ENCODE measurements at regions not wholly inside any gene's neighbourhood (a gene's known extent, or its start where the extent isn't known, plus 50 kb on each side); places are given as distances from the start of the nearest gene placed in this dataset.
"Not testable (repeated sequence)": the region's sequence is repeated elsewhere in the genome, so short reads cannot be mapped to it uniquely, and the experiment has no call there.

DNA sequence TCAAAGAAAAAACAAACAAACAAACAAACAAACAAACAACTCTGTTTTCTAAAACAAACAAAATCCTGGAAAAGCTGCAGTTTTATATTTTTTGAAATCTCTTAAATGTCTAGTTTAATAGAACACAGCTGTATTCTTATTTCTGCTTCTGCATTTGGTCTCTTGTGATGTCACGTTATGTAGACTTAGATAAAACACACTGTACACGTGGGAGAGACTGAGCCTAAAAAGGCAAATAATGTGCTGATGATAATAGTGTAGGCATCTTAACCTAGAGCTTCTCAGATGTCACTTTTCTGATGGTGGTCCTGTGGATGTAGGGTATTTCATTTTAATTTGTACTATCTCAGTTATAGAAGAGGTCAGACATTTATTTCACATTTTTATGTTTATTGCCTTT is 261.7 kb downstream of the UTRN start:
- no peak for DNase-seq

DNA sequence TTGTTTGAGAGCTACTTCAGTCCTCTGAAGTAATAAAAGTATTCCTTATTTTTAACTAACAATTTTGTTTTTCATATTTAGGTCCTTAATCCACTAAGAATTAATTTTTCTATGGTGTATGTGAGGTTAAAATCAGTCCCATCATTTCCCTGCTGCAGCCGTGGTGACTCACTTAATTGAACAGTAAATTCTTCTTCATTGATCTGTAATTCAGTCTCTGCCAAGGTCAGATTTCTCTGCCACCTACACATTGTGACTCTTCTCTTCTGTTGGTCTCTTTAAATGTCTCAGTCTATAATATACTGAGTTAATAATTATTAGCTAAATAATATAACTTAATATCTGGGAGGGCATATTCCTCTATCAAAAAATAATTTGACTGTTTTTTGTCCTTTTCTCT is 262.3 kb downstream of the UTRN start:
- no peak for DNase-seq

GRCh38 chr6:144548536-144548935 is 263.4 kb downstream of the UTRN start:
- DNase-seq: no peak

DNA sequence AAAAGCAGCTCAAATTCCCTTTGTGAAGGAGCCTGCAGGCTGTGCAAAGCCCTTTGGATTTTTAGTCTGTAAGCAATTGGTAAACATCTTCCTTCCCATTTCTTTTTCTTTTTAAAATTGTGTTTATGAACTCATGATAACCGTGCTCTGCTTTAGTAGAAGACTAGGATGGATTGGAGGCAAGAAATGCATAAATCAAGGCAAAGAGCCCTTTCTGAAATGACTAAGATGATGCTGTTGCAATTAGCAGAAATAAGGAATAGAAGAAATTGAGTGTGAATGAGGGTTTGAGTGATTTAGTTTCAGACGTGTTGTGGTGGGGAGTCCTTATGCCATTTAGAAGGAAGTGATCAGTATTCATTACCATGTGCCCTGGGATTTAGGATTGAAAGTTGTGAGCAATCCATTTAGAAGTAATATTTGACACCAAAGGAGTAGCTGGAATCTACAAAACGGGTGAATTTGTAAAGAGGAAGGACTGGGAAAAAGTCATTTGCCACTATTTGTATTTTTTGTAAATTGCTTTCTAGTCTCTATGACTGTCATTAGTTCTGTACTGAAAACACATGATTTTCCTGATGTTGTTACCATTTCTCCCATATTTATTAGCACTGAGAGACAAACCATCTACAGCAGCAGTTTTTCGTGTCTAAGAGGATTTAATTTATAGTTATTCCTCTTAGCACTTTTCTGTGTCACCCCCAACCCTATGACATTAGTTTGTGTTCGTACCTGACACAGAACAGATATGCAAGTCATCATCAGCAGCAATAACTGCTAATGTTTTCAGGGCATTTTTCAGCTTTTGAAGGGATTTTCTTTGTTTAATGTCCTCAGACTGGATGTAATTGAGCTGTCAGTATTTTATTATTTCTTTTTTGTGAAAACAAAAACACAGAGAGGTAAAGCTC is 265.0 kb downstream of the UTRN start:
- no peak for DNase-seq

DNA sequence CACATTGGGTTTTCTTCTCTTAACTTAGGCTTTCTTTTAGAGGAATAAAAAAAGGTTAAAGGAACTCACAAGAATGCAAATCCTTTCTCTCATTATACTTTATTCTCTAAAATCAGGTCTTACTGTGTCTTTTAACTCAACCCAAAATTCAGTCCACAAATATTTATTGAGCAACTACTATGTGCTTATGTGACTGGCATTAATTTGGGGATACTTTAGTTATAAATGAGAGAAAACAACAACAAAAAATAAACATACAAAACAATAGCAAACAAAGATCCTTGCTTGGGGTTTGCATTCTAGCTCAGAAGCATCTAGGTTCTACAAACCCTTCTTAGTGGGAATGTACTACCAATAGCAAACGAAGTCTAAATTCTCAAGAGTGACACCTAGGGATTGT is 266.2 kb downstream of the UTRN start:
- DNase-seq: no peak

DNA sequence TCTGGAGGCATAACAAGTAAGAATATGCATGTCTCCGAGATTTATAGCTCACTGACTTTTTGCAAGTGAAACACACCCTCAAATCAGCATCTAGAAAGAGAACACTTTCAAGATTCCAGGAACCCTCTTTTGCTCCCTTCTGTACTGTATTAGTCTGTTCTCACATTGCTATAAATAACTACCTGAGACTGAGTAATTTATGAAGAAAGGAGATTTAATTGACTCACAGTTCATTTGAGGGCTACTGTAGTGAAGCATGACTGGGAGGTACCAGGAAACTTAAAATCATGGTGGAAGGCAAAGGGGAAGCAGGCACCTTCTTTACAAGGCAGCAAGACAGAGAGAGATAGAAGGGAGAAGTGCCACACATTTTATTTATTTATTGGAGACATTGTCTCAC is 269.9 kb downstream of the UTRN start:
- no peak for DNase-seq

DNA sequence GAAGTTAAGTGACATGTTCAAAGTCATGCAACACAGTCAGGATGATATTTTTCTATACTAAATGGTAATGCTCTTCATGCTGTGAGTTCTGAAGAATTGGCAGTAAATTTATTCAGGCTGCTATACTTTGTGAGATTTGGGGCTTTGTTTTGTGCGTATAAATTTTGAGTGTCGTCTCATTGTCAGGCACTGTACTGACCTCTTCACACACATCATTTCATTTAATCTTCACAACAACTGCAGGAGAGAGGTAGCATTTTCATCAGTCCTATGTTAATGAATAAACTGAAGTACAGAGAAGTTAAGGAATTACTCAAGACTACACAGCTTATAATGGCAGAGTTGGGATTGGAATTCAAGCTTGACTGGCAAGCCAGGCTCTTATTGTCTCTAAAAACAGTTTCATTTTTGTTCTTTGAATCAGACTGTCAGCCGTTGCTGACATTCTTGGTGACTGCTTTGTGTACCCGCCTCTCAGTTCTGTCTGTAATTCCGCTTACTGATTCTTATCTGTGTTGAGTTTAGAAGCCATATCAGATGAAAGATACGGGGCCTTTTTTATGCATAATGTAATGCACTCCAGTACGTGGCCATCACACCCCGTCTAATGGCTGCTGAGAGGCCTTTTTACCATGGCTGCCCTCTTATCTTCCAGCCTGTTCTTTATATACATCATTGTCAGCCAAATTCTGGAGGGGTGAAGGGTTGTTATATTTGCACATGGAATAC is 274.9 kb downstream of the UTRN start:
- DNase-seq: no peak

GRCh38 chr6:144561455-144562043 is 276.4 kb downstream of the UTRN start:
- no peak for DNase-seq

DNA sequence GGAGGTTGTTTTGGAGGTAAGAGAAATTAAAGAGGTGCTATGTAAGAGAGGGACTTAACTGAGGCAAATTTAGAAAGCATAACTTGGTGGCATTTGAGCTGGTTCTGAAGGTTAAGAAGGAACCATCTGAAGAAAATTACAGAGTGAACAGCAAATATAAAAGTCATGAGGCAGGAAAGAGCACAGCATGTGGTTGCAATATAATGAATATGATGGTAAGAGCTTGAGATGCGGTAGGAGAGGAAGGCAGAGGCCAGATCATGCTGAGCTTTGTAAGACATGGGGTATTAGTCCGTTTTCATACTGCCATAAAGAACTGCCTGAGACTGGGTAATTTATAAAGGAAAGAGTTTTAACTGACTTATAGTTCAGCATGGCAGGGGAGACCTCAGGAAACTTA is 279.1 kb downstream of the UTRN start:
- no peak for DNase-seq

DNA sequence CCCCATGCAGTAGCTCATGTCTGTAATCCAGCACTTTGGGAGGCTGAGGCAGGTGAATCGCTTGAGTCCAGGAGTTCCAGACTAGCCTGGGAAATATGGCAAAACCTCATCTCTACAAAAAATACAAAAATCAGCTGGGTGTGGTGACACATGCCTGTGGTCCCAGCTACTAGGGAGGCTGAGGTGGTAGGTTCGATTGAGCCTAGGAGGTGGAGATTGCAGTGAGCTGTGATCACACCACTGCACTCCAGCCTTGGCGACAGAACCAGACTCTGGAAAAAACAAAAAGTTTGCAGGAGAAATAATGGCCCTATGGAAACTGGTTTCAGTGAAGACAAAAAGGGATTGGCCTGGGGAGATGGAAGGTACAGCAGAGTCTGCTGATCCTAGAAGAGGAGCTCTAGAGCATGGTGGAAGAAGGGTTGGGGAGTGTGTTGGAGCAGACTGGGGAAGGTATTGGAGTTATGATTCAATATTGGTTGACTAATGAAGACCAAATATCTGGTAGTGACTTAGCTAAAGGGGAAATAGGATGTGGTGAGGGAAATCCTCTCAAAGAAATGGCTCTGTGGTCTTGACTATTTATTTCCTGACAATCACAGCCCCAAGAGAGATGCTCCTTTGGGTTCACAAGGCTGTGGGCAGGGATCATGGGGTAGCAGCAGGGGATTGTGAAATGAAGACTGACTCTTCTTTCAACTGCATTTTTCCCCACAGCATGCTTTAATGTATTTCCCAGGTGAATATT is 281.9 kb downstream of the UTRN start:
- peak; percentile 79 to 86 for DNase-seq

- no peak for DNase-seq
Measured at GRCh38 chr6:144568241-144568640, 283.1 kb downstream of the UTRN start.

GRCh38 chr6:144572541-144572940 is 287.4 kb downstream of the UTRN start:
- DNase-seq: not testable (repeated sequence)

DNA sequence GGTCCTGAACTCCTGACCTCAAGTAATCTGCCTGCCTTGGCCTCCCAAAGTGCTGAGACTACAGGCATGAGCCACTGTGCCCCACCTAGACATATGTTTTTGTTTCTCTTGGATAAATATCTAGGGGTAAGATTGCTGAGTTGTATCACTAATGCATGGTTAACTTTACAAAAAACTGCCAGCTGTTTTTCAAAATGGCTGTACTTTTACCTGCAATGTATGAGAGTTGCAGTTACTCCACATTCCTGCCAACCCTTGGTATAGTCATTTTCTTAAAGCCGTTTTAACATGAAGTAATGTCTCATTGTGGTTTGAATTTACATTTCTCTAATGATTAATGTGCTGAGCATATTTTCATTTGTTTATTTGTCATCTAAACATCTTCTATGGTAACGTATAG is 289.7 kb downstream of the UTRN start:
- no peak for DNase-seq

DNA sequence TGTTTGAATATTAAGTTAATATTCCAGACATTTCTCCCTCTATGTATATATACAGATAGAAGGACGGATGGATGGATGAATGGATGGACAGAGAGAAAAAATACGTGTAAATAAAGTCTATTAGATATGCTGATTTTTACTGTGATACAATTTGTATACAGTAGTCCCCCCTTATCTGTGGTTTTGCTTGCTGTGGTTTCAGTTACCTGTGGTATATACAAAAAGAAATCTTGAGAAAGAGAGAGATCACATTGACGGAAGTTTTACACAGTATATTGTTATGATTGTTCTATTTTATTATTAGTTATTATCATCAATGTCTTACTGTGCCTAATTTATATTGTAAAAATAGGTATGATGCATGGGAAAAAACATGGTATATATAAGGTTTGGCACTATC is 290.2 kb downstream of the UTRN start:
- no peak for DNase-seq

- DNase-seq: no peak
Measured at GRCh38 chr6:144576871-144577270, 291.7 kb downstream of the UTRN start.

GRCh38 chr6:144578385-144579350 is 293.5 kb downstream of the UTRN start:
- DNase-seq: no peak

DNA sequence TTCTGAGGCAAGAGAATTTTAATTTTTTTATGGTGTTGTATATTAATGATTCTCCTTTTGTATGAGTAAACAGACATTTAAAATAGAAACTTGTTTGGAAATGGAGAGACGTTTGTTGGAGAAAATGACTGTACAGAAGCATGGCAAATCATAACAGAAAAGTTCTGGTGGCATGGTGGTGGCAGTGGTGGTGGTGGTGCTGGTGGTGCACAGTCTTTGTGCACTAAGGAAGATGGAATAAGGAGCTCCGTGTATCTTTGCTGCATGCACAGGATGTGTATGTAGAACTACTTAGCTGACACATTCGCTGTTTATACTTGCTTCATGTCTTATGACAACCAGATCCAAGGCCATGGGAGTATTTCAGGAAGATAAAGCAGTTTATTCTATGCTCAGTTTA is 294.9 kb downstream of the UTRN start:
- DNase-seq: no peak

DNA sequence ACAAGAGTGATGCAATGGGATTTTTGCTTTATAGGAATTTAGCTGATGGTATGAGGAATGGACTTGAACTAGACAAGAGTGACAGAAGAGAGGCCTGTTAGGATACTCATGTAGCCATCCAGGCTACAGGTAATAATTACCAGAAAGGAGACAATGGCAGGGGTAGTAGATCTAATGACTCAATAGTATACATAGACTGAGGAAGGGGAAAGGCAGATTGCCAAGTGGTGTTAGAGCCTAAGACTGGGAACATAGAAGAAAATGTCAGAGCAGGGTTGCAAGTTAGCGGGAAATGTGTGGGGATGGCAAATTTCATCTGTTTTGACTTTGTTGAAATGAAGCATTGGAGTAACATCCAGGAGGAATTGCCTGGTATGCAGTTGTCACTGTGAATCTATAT is 295.6 kb downstream of the UTRN start:
- no peak for DNase-seq

DNA sequence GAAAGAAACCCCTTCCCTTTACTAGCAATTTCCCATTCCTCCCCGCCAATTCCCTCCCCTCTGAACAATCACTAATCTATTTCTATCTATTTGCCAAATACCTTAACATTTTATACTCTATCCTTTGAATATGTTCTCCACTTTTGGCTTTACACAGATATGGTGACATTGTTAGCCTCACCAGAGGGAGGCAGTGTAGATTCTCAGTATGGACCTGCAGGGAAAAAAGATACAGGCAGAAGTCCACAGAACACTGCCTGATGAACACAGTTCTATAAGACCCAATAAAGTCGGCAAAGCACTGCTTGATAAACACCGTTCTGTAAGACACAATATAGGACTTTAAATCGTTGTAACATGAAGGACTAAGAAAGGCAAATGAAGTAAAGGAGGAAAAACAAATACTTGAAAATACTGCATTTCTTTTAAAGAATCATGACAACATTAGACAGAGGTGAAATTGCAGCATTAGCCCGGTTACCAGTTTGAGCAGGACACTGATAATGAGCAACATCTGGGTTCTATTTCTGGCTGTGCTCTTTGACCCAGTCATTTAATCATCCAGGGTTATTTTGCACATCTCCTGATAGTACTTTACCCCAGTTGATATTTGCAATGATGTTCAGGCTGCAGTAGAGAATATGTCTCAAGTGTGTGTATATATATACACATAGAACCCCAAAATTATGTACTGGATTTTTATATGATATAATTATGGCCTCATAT is 296.8 kb downstream of the UTRN start:
- peak; percentile 44 to 55 for DNase-seq

DNA sequence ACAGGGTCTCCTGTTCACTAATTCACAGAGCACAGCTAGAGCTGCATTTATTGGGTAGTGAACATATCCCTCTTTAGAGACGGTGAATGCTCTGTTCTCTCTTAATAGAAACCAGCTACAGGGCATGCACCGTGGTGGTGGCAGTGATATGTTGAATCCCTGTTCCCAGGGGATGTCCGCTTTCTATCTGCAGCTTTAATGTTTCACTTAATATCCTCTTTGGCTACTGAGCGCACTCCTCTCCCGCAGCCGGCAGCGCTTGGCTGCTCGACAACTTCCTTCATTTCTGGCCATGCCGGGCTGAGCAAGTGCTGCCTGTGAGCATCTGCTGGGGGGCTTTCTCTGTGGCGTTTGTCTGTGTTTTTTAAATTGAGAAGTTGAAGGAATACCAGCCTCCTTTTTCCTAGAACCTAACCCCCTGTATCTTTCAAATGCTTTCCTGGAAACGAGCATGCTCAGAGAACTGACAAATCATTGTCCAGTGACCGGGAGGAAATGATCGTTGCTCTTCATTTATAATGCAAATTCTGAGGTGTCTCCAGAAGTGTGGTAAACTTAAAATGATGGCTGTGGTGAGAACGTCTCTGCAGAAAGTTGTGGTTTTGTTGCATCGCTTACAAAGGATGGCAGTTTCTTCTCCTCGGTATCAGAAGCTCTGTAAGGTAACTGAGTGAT is 297.9 kb downstream of the UTRN start:
- peak; percentile 85 for DNase-seq

DNA sequence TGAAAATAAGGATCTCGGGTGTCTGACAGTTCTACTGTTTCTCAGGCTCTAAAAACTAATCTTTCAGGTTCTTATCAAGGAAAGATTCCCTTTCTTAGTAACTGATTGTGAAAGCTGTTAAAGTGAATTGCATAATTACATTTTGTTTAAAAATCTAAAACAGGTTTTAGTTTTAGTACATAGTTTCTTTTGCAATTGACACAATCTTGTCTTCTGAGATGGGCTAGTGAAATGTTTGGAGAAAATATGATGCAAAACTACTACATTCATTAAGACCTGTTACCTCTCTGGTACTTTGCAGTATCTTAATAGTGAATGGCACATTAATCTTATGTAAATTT is 298.4 kb downstream of the UTRN start:
- no peak for DNase-seq

Measured in AML-193 (cell line).